Sigmoid colon (tissue), 6 donors: ENCODE measurements at regions not wholly inside any gene's neighbourhood (a gene's known extent, or its start where the extent isn't known, plus 50 kb on each side); places are given as distances from the start of the nearest gene placed in this dataset.

Source experiments
- DNase-seq: peaks from one replicate; pipeline ENCODE4 v3.0.0-alpha.2; 2019
- H3K27ac ChIP-seq, 4 donors: fragments of 200-600 bp; sonication (generic); one replicate each; pipeline ENCODE4 v1.5.1; 2016 to 2019; ENCODE audit warnings: mild to moderate bottlenecking in 1 of 4
- H3K27me3 ChIP-seq, 3 donors: fragments of 200-600 bp; sonication (generic); one replicate each; pipeline ENCODE4 v1.5.1; 2019; ENCODE audit warnings: mild to moderate bottlenecking in 1 of 3
- H3K36me3 ChIP-seq, 4 donors: fragments of 200-600 bp; sonication (generic); one replicate each; pipeline ENCODE4 v1.5.1; 2016 to 2019
- H3K4me1 ChIP-seq, 4 donors: fragments of 200-600 bp; sonication (generic); one replicate each; pipeline ENCODE4 v1.5.1; 2017 to 2019
- H3K4me3 ChIP-seq, 4 donors: fragments of 200-600 bp; sonication (generic); one replicate each; pipeline ENCODE4 v1.5.1; 2017 to 2019; ENCODE audit warnings: mild to moderate bottlenecking in 2 of 4, moderate library complexity in 1 of 4
- H3K9me3 ChIP-seq, 4 donors: fragments of 200-600 bp in 3 of 4; sonication (generic) in 3 of 4; one replicate each; pipeline versions ENCODE4 v1.5.1 to v1.6.1; 2013 to 2019
- EP300 ChIP-seq, 4 donors: sonication (generic); formaldehyde crosslinking; IDR thresholded peaks; one replicate each; pipeline ENCODE4 v1.6.1; 2017; ENCODE audit warnings: antibody characterized with exemption in 4 of 4
- POLR2A ChIP-seq, 2 donors: fragments of 450-650 bp; IDR thresholded peaks; one replicate each; pipeline ENCODE4 v1.6.1; 2016; ENCODE audit warnings: antibody characterized with exemption in 2 of 2, mild to moderate bottlenecking in 2 of 2, moderate library complexity in 2 of 2
- POLR2AphosphoS5 ChIP-seq, 4 donors: sonication (generic); formaldehyde crosslinking; IDR thresholded peaks; one replicate each; pipeline ENCODE4 v1.6.1; 2017; ENCODE audit warnings: antibody characterized with exemption in 4 of 4
- WGBS, 2 donors: extraction: QIAGEN DNeasy Blood & Tissue Kit; methylation state at CpG; one replicate each; pipeline ENCODE4 v1.1.7; 2013; 5-methylcytosine and 5-hydroxymethylcytosine counted together
- intact Hi-C: fragments of 100-400 bp; cut with DNase I; formaldehyde crosslinking; loops from one replicate; pipeline ENCODE4 v1.15.1; 2023
- TF ChIP-seq, protein P1 (sequence below), 4 experiments: fragments of 450-650 bp in 3 of 4; fragments of 200-600 bp in 1 of 4; IDR thresholded peaks; one replicate each; pipeline ENCODE4 v1.5.1; 2016 to 2019; ENCODE audit warnings: antibody characterized with exemption in 4 of 4, mild to moderate bottlenecking in 3 of 4, moderate library complexity in 2 of 4
- donor health status: healthy with polysubstance abuse.
- donor health status: healthy.

DNA sequence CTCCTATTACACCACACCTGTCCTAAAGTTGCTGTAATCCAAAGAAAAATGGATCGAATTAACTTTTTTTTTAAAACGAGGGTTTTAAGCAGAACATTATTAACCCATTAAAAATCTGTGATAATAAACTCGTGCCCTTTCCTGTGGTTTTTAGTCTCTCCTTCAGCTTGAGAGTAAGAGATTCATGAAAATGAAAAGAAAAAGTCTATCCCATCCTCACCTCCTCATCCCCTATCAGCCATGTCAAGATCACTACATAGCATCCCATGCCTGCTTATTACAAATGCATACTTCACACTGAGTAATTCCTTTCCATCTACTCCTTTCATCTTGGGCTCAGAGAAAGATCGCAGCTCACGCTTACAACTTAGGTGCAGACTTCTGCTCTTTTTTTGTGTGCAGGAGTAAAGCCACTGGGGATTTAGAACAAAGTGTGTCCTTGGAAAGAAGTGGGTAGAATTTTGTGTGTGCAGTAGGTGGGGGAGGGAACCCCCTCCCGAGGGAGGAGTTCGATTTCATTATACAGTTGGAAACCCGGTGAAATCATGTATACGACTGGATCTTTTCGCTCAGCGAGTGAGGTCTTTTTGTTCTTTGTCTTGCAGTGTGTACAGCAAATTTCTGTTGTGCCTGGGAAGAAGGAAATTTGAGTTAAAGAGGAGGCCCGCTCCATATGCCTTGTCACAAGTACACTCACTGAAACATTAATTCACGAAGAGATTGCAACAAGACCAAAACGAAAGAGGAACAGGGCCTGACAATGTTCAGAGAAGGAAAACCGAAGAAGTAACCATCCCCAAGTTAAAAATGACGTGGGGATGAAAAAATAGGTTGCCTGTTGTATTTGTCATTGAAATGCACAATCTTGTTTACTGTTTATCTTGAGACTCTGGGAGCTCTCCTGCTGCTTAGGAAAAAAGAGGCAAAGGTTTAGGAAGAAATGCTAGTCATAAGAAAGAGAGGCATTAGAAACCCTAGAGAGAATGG, 146.5 kb upstream of the ZNF217 start:
- WGBS, 2 donors: 54 to 68% methylated on average over 16 of the region's 16 CpGs
- H3K27me3 ChIP-seq: no peaks in the 10 kb centered on the region
- intact Hi-C loops: no loop called here
- DNase-seq: no peak
- H3K27ac ChIP-seq: peak overlapping the region in 2 of 4 donors; percentile 3 to 32
- H3K9me3 ChIP-seq: no peaks in the 10 kb centered on the region
- no peaks in the 10 kb centered on the region for H3K36me3 ChIP-seq
- H3K4me1 ChIP-seq: peaks cover 0 to 4% (median 0%) of the 10 kb centered on the region in 4 donors
- TF ChIP-seq POLR2AphosphoS5 (IDR thresholded peaks at IDR 0.05): no peak
- no peak for TF ChIP-seq POLR2A (IDR thresholded peaks at IDR 0.05)
- TF ChIP-seq, protein P1, sequence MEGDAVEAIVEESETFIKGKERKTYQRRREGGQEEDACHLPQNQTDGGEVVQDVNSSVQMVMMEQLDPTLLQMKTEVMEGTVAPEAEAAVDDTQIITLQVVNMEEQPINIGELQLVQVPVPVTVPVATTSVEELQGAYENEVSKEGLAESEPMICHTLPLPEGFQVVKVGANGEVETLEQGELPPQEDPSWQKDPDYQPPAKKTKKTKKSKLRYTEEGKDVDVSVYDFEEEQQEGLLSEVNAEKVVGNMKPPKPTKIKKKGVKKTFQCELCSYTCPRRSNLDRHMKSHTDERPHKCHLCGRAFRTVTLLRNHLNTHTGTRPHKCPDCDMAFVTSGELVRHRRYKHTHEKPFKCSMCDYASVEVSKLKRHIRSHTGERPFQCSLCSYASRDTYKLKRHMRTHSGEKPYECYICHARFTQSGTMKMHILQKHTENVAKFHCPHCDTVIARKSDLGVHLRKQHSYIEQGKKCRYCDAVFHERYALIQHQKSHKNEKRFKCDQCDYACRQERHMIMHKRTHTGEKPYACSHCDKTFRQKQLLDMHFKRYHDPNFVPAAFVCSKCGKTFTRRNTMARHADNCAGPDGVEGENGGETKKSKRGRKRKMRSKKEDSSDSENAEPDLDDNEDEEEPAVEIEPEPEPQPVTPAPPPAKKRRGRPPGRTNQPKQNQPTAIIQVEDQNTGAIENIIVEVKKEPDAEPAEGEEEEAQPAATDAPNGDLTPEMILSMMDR (IDR thresholded peaks at IDR 0.05): no peak
- no peak for TF ChIP-seq EP300 (IDR thresholded peaks at IDR 0.05)
- peak overlapping the region in 1 of 4 donors; percentile 6 for H3K4me3 ChIP-seq

DNA sequence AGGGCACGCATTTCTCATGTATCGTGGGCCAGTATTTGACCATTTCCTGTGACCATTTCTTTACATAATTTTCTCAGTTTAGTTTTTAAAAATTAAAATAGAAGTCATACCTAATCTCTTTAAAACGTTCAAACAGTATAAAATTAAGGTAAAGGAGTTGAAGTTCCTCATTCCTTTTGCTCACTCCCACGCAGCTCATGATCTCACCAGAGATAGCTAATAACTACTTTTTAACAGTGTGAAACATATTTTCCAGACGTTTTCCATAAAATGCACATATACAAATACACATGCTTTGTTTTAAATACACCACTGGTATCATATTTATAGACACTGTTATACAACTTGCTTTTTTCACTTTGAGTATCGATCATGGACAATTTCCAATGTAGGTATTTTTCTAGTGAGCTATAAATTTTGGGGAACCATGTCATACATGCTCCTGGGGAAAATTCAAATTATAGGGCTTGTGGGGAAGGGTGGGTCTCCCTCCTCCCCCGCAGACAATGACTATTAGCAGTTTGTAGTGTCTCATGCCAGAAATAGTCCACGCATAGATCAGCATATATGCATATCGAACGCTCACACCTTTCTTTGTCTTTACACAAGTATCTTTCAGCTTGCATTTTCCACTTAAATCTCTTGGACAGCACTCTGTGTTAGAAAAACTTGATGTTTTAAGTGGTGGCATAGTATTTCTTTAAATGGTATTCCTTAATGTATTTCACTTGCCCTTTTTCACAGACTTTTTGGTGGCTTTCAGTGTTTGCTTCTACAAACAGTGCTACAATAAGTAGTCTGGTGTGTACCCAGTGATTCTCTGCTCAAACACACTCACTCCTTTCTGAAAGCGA, 145.5 kb upstream of the ZNF217 start:
- Histone ChIP-seq H3K27ac (peak overlapping the region in 1 of 4 donors; percentile 1), H3K4me1 (peaks cover 0 to 4% (median 0%) of the 10 kb centered on the region in 4 donors), H3K27me3 (no peaks in the 10 kb centered on the region), H3K4me3 (no peak overlapping the region), H3K36me3 (no peaks in the 10 kb centered on the region), H3K9me3 (no peaks in the 10 kb centered on the region)
- DNase-seq: no peak
- TF ChIP-seq EP300 (IDR thresholded peaks at IDR 0.05): no peak
- TF ChIP-seq POLR2A (IDR thresholded peaks at IDR 0.05): no peak
- TF ChIP-seq POLR2AphosphoS5 (IDR thresholded peaks at IDR 0.05): no peak
- TF ChIP-seq, protein P1 (IDR thresholded peaks at IDR 0.05): no peak
- WGBS, 2 donors: 63 to 74% methylated on average over 11 of the region's 11 CpGs
- intact Hi-C loops: no loop called here

DNA sequence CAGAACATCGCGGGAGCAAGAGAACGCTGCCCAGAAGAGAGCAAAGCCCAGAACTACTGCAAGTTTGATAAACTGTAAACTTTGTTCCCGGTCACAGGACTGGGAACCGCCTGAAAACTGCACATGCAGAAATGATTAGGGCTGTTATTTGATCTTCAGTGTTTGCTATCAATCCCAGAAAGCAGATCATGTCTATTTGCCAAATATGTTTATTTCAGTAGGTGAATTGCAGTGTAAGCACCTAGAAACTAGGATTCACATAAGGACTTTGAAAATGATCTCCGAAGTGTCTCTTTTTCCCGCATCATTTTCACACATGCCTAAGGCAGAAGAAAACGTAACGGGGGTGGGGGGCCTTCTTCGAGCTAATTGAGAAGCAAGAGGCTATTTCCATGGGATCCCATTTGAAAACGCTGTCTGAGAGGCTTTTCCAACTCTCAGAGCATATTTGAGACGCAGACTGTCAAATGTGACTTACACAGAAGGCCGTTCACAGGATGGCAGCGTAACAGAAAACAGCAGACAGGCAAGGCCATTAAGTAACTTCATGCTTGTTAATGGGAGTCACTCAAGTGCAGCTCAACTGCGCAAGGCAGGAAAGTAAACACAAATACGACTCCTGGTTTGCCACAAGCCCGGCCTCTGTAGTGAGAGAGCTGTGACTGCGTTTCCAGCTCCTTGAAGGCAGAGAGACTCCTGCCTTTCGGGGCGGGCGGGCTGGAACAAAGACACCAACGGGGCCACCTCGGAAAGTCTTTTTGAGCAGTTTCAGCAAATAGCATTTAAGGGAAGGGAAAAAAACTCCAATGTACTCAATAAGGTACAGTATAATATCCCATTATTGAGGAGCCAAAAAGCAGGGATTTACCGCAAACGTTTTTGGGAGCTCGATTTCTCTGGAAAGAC, 144.7 kb upstream of the ZNF217 start:
- peaks cover 0 to 4% (median 0%) of the 10 kb centered on the region in 4 donors for H3K4me1 ChIP-seq
- no peak for DNase-seq
- 58 to 70% methylated on average over 26 of the region's 26 CpGs for WGBS, 2 donors
- intact Hi-C loops: no loop called here
- no peaks in the 10 kb centered on the region for H3K27me3 ChIP-seq
- no peak overlapping the region for H3K4me3 ChIP-seq
- H3K36me3 ChIP-seq: no peaks in the 10 kb centered on the region
- no peaks in the 10 kb centered on the region for H3K9me3 ChIP-seq
- H3K27ac ChIP-seq: peak overlapping the region in 3 of 4 donors; percentile 1 to 17 (median 2)
- TF ChIP-seq EP300 (IDR thresholded peaks at IDR 0.05) (no peak), POLR2AphosphoS5 (IDR thresholded peaks at IDR 0.05) (no peak), POLR2A (IDR thresholded peaks at IDR 0.05) (no peak)
- TF ChIP-seq, protein P1 (IDR thresholded peaks at IDR 0.05): no peak

DNA sequence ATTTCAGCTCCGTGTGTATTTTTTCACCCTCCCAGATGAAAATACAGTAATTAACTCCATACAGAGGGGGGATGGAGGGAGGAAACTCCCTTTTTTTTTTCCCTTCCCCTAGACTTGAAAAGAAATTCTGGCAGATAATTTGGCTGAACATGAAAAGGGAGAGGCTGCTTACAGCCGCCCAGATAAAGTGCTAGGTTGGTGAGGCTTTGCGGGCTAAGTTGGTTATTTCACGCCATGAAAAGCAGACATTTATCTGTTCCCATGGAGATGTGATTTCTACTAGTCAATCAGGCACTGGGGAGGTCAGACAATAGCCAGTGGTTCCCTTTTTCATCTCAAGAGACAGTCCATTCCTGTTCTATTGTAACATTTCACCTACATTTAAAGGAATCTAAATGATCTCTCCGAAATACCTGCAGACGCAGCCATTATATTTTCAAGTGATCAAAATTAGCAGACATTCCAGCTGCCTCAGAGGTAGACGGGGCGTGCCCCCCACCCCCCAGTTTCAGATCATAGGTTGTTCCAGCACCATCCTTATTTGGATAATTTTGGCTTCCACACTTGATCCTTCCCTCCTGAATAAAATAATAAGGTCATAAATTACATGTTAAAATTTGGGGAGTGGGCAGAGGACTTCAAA, 143.9 kb upstream of the ZNF217 start:
- H3K27me3 ChIP-seq: no peaks in the 10 kb centered on the region
- intact Hi-C loops: no loop called here
- no peak for DNase-seq
- no peaks in the 10 kb centered on the region for H3K9me3 ChIP-seq
- WGBS, 2 donors: 14 to 58% methylated on average over 8 of the region's 8 CpGs
- no peaks in the 10 kb centered on the region for H3K36me3 ChIP-seq
- H3K27ac ChIP-seq: peak overlapping the region in 1 of 4 donors; percentile 24
- H3K4me3 ChIP-seq: no peak overlapping the region
- peaks cover 0 to 4% (median 0%) of the 10 kb centered on the region in 4 donors for H3K4me1 ChIP-seq
- TF ChIP-seq, protein P1 (IDR thresholded peaks at IDR 0.05): no peak
- no peak for TF ChIP-seq POLR2AphosphoS5 (IDR thresholded peaks at IDR 0.05)
- TF ChIP-seq EP300 (IDR thresholded peaks at IDR 0.05): no peak
- TF ChIP-seq POLR2A (IDR thresholded peaks at IDR 0.05): no peak
